CD4-positive, alpha-beta T cell (primary cell): ENCODE measurements at regions not wholly inside any gene's neighbourhood (a gene's known extent, or its start where the extent isn't known, plus 50 kb on each side); places are given as distances from the start of the nearest gene placed in this dataset.

Experiments
- ATAC-seq: fragments of 200-7000 bp; cut with Tn5 transposase; one replicate; pipeline ENCODE4 v1.10.0; 2022; ENCODE audit warnings: mild to moderate bottlenecking; ENCODE audit not compliant: poor library complexity
- CTCF ChIA-PET: fragments of 350-600 bp; sonication (Branson Sonifier 250); formaldehyde crosslinking; loops from one replicate; lab custom pipeline; 2021; ENCODE audit warnings: antibody characterized with exemption, inconsistent platforms; lab: Charles Lee
- POLR2A ChIA-PET: fragments of 350-600 bp; sonication (Branson Sonifier 250); formaldehyde crosslinking; loops from one replicate; lab custom pipeline; 2021; ENCODE audit warnings: antibody characterized with exemption, inconsistent platforms; lab: Charles Lee
- DNase-seq, 14 experiments: peaks; one replicate each; pipeline ENCODE4 v3.0.0-alpha.2; 2013 to 2020; ENCODE audit warnings: mixed read lengths in 2 of 14
- H3K27ac ChIP-seq, 2 donors: one replicate each; pipeline versions ENCODE4 v1.5.1 to v1.7.0; 2013; ENCODE audit warnings: low read length in 2 of 2, low read depth in 1 of 2, mild to moderate bottlenecking in 1 of 2
- H3K27me3 ChIP-seq, 2 experiments: 1 replicate in 1 of 2; 2 replicates in 1 of 2; pipeline versions ENCODE4 v1.6.1 to v1.7.0; 2013; ENCODE audit warnings: low read length in 2 of 2, control low read depth in 1 of 2, mild to moderate bottlenecking in 1 of 2, moderate library complexity in 1 of 2; ENCODE audit not compliant: insufficient read depth in 2 of 2, control insufficient read depth in 1 of 2
- H3K36me3 ChIP-seq: one replicate; pipeline ENCODE4 v1.6.1; 2013; ENCODE audit warnings: low read length, control low read depth; ENCODE audit not compliant: insufficient read depth
- H3K4me1 ChIP-seq: one replicate; pipeline ENCODE4 v1.6.1; 2013; ENCODE audit warnings: low read length, control low read depth; ENCODE audit not compliant: insufficient read depth
- H3K4me3 ChIP-seq: one replicate; pipeline ENCODE4 v1.5.1; 2013; ENCODE audit warnings: mild to moderate bottlenecking, low read length, moderate library complexity
- H3K9me3 ChIP-seq, 2 experiments: 1 replicate in 1 of 2; 2 replicates in 1 of 2; pipeline versions ENCODE4 v1.6.1 to v1.7.0; 2013; ENCODE audit warnings: low read length in 2 of 2, mild to moderate bottlenecking in 2 of 2, control low read depth in 1 of 2, moderate library complexity in 1 of 2; ENCODE audit not compliant: control insufficient read depth in 1 of 2, insufficient read depth in 1 of 2
- H3K27ac Mint-ChIP-seq: one replicate; pipeline ENCODE4 v1.8.0; 2020; ENCODE audit warnings: mixed read lengths
- H3K27me3 Mint-ChIP-seq: one replicate; pipeline ENCODE4 v1.8.0; 2021; ENCODE audit warnings: mixed read lengths
- H3K36me3 Mint-ChIP-seq: one replicate; pipeline ENCODE4 v1.8.0; 2021; ENCODE audit warnings: low read depth, mixed read lengths
- H3K4me1 Mint-ChIP-seq: one replicate; pipeline ENCODE4 v1.8.0; 2021; ENCODE audit warnings: low read depth, mixed read lengths
- H3K4me3 Mint-ChIP-seq: one replicate; pipeline ENCODE4 v1.8.0; 2020; ENCODE audit warnings: mild to moderate bottlenecking, mixed read lengths
- H3K9me3 Mint-ChIP-seq: one replicate; pipeline ENCODE4 v1.8.0; 2020; ENCODE audit warnings: mixed read lengths
- CTCF ChIP-seq: fragments of 200-600 bp; IDR thresholded peaks from one replicate; pipeline ENCODE4 v1.8.0; 2022; ENCODE audit warnings: antibody characterized with exemption, mild to moderate bottlenecking
- intact Hi-C, 2 experiments: fragments of 100-400 bp; cut with DNase I in 1 of 2; cut with micrococcal nuclease in 1 of 2; formaldehyde crosslinking; loops; one replicate each; pipeline versions ENCODE4 v1.15.1 to v1.9.0; 2023 to 2025; cut with DNase I, micrococcal nuclease

GRCh38 chr13:90201202-90201601 is 1146.3 kb upstream of the MIR17HG start:
- H3K4me3 Mint-ChIP-seq = no peak overlapping the region
- H3K27me3 ChIP-seq = no peaks in the 10 kb centered on the region
- DNase-seq (no peak), ATAC-seq (no peak)
- H3K27ac Mint-ChIP-seq = no peak overlapping the region
- no peaks in the 10 kb centered on the region for H3K36me3 Mint-ChIP-seq
- intact Hi-C loops = no loop called here
- no peaks in the 10 kb centered on the region for H3K4me1 Mint-ChIP-seq
- ChIA-PET CTCF (no interaction called here), POLR2A (no interaction called here)
- no peaks in the 10 kb centered on the region for H3K27me3 Mint-ChIP-seq
- H3K36me3 ChIP-seq = no peaks in the 10 kb centered on the region
- H3K4me3 ChIP-seq = no peak overlapping the region
- H3K4me1 ChIP-seq = no peaks in the 10 kb centered on the region
- peaks cover 18% of the 10 kb centered on the region for H3K9me3 Mint-ChIP-seq
- no peak overlapping the region for H3K27ac ChIP-seq
- peaks cover 0 to 7% of the 10 kb centered on the region in 2 experiments for H3K9me3 ChIP-seq
- no peak for TF ChIP-seq CTCF

- Mint-ChIP-seq H3K27me3 (no peaks in the 10 kb centered on the region), H3K36me3 (no peaks in the 10 kb centered on the region), H3K4me3 (no peak overlapping the region), H3K9me3 (peaks cover 18% of the 10 kb centered on the region), H3K27ac (no peak overlapping the region), H3K4me1 (no peaks in the 10 kb centered on the region)
- no peak overlapping the region for H3K27ac ChIP-seq
- peaks cover 0 to 7% of the 10 kb centered on the region in 2 experiments for H3K9me3 ChIP-seq
- no peaks in the 10 kb centered on the region for H3K27me3 ChIP-seq
- intact Hi-C loops = no loop called here
- DNase-seq = no peak
- no peak for TF ChIP-seq CTCF
- H3K4me3 ChIP-seq = no peak overlapping the region
- no peaks in the 10 kb centered on the region for H3K36me3 ChIP-seq
- CTCF ChIA-PET = no interaction called here
- ATAC-seq = no peak
- no peaks in the 10 kb centered on the region for H3K4me1 ChIP-seq
- POLR2A ChIA-PET = no interaction called here
These were observed 1145.6 kb upstream of the MIR17HG start for GRCh38 chr13:90201676-90202460.

- no peak overlapping the region for H3K4me3 ChIP-seq
- ATAC-seq (no peak), DNase-seq (no peak)
- intact Hi-C loops = no loop called here
- no peaks in the 10 kb centered on the region for H3K4me1 ChIP-seq
- ChIA-PET POLR2A (no interaction called here), CTCF (no interaction called here)
- H3K27me3 ChIP-seq = no peaks in the 10 kb centered on the region
- no peaks in the 10 kb centered on the region for H3K36me3 ChIP-seq
- no peak for TF ChIP-seq CTCF
- Mint-ChIP-seq H3K9me3 (peaks cover 20% of the 10 kb centered on the region), H3K36me3 (no peaks in the 10 kb centered on the region), H3K27ac (no peak overlapping the region), H3K4me3 (no peak overlapping the region), H3K4me1 (no peaks in the 10 kb centered on the region), H3K27me3 (no peaks in the 10 kb centered on the region)
- H3K27ac ChIP-seq = no peak overlapping the region
- peaks cover 0 to 17% of the 10 kb centered on the region in 2 experiments for H3K9me3 ChIP-seq
These were observed 1142.4 kb upstream of the MIR17HG start for GRCh38 chr13:90205081-90205480.
